Ecto neural progenitor cell (in vitro differentiated cells): ENCODE measurements at regions not wholly inside any gene's neighbourhood (a gene's known extent, or its start where the extent isn't known, plus 50 kb on each side); places are given as distances from the start of the nearest gene placed in this dataset.
A peak's percentile ranks its signal among the peaks of the same experiment; 100 is the strongest.
"Not testable (repeated sequence)": the region's sequence is repeated elsewhere in the genome, so short reads cannot be mapped to it uniquely, and the experiment has no call there.

Experiments
- DNase-seq: peaks from one replicate; pipeline ENCODE4 v3.0.0-alpha.2; 2018; ENCODE audit warnings: low spot score

- peak; percentile 51 for DNase-seq
These were observed 594.9 kb downstream of the REEP3 start for GRCh38 chr10:64115908-64116643.

GRCh38 chr10:64116707-64117106 lies 595.5 kb downstream of the REEP3 start:
- no peak for DNase-seq

- DNase-seq, result no peak
These were observed 597.5 kb downstream of the REEP3 start for GRCh38 chr10:64118736-64119135.

DNA sequence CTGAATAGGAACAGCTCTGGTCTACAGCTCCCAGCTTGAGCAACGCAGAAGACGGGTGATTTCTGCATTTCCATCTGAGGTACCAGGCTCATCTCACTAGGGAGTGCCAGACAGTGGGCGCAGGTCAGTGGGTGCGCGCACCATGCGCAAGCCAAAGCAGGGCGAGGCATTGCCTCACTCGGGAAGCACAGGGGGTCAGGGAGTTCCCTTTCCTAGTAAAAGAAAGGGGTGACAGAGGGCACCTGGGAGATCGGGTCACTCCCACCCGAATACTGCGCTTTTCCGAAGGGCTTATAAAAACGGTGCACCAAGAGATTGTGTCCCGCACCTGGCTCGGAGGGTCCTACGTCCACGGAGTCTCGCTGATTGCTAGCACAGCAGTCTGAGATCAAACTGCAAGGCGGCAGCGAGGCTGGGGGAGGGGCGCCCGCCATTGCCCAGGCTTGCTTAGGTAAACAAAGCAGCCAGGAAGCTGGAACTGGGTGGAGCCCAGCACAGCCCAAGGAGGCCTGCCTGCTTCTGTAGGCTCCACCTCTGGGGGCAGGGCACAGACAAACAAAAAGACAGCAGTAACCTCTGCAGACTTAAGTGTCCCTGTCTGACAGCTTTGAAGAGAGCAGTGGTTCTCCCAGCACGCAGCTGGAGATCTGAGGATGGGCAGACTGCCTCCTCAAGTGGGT lies 599.2 kb downstream of the REEP3 start:
- DNase-seq, result not testable (repeated sequence)

GRCh38 chr10:64130152-64130551 lies 609.0 kb downstream of the REEP3 start:
- DNase-seq, result no peak

DNA sequence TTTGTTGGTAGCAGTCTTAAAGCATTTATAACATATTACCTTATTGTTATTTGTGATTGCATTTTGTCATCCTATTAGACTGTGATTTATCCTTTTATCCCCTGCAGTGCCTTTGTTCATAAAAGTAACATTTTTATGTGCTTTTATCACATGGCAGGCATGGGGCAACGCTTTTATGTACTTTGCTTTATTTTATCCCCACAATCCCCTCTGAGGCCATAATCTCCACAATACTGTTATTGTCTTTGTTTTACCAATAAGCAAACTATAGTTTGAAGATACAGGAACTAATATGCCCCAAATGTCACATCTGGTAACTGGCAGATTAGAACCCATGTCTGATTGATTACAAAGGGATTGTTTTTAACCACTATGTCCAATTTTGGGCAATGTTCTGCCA lies 613.5 kb downstream of the REEP3 start:
- DNase-seq, result no peak

DNA sequence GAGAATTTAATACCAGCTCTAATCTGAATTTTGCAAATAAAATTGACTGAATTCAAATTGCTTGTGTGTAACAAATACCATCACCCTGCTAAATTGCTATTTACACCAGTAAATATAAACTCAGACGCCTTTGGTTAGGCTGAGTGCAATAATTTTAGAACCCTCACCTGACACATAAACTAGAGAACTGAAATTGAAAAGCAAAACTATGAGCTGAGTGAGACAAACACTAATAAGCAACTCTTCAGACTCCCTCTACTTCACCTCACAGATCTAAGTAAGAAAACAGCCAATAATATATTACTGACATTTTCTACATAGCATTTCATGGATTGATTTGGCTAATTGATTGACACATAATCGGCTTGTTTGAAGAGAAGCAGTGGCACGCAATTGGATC lies 621.2 kb downstream of the REEP3 start:
- no peak for DNase-seq

- no peak for DNase-seq
These were observed 627.4 kb downstream of the REEP3 start for GRCh38 chr10:64148607-64149006.

DNA sequence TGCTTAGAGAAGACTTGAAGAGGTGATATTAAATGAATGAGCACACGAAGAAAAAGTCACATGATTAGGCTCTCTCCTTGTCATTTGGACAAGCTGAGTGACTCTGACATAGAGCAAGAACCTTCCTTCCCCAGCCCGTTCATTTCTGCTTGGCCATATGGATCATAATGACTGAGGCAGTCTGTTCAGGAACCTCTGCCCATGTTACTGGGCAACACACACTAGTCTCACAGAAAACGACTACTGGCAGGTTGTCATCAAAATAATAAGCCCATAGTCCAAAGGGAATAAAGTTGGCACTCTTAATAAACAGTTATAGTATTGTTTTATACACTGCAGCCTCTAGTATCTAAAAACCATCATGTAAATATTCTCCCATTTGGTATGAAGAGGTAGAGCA lies 635.0 kb downstream of the REEP3 start:
- DNase-seq, result no peak

DNA sequence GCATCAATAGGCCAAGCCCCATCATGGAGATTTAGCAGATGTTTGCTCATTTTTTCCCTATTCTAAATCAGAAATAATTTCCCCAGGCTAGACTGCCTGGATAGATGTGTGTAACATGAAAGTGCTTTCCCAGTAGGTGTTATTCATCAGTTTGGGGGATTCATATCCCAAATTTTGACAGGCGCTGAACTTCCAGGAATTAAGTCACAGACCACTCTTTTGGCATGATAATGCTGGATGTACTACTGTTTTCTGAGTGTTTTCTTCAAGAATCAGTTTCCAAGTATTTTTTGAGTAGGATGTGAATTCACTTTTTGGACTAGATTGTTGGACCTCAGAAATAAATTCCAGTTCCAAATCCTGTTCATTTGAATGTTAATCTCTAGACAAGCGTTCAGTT lies 637.4 kb downstream of the REEP3 start:
- DNase-seq, result no peak

GRCh38 chr10:64159910-64160872 lies 639.0 kb downstream of the REEP3 start:
- no peak for DNase-seq

GRCh38 chr10:64170791-64171190 lies 649.6 kb downstream of the REEP3 start:
- DNase-seq, result no peak

DNA sequence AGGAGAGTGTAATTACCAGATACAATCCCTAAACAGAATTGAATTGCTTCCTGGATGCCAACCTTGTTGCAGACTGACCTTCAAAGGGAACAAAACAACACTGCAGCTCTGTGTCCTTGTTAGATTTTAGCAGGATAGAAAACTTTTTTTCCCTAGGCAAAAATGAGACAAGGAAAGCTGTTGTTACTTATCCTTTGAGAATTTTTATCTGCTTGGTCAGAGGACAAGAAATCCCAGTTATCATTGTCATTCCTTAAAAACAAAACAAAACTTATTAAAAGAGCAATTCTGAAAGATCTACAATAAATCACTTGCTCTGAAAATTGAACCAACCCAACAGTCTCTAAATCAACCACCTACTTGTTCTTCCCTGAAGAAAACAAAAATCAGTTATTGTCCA lies 652.6 kb downstream of the REEP3 start:
- no peak for DNase-seq

DNA sequence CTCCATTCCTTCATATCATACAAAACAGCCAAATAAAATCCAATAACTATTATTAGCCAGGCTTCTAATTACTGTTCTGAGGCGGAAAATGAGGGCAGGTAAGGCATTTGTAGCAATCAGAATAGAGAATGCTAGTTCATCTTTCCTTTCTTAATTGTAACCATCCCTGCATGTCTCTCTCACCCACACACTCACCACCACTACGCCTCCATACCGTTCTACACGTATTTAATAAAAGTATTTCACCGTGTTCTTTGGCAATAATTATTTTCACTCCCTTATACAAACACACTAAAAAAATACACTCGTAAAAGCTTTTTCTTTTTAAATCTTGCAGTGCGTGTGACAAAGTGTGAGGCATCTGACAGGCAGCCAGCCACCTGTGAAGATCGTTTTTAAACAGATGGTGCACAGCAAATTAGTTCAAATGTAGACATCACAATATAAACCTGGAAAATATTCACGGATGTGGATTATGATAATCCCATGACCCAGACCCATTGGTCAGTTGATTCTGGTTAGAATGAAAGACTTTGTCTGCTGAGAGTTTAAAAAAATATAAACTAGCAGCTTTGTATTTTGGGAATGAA lies 653.6 kb downstream of the REEP3 start:
- DNase-seq, result no peak

- no peak for DNase-seq
These were observed 654.2 kb downstream of the REEP3 start for GRCh38 chr10:64175271-64175962.

DNA sequence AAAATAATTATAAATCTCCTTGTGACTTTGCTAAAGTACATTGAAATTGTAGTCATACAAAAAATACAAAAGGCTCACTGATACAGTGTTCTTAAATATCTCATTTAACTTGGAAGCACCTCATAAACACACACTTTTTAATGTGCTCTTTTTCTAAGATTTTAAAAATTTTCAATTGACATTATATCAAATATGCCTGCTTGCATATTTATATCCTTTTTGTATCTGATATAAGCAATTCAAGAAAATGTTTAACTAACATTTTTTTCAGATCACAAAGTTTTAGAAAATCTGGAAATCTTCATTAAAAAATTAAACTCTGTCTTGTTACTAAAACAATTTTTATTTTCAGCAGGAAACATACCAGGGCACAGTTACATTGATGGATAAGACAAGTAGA lies 661.5 kb downstream of the REEP3 start:
- DNase-seq, result no peak

GRCh38 chr10:64191286-64191685 lies 670.1 kb downstream of the REEP3 start:
- no peak for DNase-seq

DNA sequence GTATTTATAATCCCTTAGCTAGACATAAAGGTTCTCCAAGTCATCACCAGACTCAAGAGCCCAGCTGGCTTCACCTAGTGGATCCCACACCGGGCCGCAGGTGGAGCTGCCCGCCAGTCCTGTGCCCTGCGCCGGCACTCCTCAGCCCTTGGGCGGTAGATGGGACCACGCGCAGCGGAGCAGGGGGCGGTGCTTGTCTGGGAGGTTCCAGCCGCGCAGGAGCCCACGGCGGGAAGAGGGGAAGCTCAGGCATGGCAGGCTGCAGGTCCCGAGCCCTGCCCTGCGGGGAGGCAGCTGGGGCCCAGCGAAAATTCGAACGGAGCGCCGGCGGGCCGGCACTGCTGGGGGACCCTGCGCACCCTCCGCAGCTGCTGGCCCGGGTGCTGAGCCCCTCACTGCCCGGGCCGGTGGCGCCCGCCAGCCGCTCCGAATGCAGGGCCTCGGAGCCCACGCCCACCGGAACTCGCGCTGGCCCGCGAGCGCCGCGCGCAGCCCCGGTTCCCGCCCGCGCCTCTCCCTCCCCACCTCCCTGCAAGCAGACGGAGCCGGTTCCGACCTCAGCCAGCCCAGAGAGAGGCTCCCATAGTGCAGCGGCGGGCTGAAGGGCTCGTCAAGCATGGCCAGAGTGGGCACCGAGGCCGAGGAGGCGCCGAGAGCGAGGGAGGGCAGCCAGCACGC lies 675.6 kb downstream of the REEP3 start:
- DNase-seq, result no peak

GRCh38 chr10:64201936-64202335 lies 680.7 kb downstream of the REEP3 start:
- DNase-seq, result no peak

- DNase-seq, result not testable (repeated sequence)
These were observed 683.3 kb downstream of the REEP3 start for GRCh38 chr10:64204504-64204903.

- DNase-seq, result no peak
These were observed 685.2 kb downstream of the REEP3 start for GRCh38 chr10:64206409-64206808.
